ENCODE measurements at regions not wholly inside any gene's neighbourhood (a gene's known extent, or its start where the extent isn't known, plus 50 kb on each side); places are given as distances from the start of the nearest gene placed in this dataset.

DNA sequence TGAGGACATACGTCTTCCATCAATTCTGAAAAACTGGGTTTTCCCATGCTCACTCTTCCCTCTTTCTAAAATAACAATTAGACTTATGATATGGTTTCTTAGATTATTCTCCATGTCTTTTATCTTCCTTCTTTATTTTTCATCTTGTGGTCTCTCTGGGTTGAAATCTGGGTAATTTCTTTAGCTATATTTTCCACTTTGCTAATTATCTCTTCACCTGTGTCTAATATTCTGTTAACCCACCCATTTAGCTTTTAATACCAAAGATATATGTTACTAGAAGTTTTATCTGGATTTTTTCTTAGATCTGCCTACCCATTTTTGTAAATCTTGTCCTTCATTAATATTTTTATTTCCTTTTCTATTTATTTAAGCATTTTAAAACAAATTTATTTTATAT, 121.8 kb downstream of the TENT5A start:
- TF ChIP-seq, protein P1, sequence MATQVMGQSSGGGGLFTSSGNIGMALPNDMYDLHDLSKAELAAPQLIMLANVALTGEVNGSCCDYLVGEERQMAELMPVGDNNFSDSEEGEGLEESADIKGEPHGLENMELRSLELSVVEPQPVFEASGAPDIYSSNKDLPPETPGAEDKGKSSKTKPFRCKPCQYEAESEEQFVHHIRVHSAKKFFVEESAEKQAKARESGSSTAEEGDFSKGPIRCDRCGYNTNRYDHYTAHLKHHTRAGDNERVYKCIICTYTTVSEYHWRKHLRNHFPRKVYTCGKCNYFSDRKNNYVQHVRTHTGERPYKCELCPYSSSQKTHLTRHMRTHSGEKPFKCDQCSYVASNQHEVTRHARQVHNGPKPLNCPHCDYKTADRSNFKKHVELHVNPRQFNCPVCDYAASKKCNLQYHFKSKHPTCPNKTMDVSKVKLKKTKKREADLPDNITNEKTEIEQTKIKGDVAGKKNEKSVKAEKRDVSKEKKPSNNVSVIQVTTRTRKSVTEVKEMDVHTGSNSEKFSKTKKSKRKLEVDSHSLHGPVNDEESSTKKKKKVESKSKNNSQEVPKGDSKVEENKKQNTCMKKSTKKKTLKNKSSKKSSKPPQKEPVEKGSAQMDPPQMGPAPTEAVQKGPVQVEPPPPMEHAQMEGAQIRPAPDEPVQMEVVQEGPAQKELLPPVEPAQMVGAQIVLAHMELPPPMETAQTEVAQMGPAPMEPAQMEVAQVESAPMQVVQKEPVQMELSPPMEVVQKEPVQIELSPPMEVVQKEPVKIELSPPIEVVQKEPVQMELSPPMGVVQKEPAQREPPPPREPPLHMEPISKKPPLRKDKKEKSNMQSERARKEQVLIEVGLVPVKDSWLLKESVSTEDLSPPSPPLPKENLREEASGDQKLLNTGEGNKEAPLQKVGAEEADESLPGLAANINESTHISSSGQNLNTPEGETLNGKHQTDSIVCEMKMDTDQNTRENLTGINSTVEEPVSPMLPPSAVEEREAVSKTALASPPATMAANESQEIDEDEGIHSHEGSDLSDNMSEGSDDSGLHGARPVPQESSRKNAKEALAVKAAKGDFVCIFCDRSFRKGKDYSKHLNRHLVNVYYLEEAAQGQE (tag by site-specific recombination; IDR thresholded peaks at IDR 0.05) = no peak
- TF ChIP-seq ZNF561 (tag by site-specific recombination; IDR thresholded peaks at IDR 0.05; ENCODE audit: borderline replicate concordance) = no peak
- TF ChIP-seq, protein P2, sequence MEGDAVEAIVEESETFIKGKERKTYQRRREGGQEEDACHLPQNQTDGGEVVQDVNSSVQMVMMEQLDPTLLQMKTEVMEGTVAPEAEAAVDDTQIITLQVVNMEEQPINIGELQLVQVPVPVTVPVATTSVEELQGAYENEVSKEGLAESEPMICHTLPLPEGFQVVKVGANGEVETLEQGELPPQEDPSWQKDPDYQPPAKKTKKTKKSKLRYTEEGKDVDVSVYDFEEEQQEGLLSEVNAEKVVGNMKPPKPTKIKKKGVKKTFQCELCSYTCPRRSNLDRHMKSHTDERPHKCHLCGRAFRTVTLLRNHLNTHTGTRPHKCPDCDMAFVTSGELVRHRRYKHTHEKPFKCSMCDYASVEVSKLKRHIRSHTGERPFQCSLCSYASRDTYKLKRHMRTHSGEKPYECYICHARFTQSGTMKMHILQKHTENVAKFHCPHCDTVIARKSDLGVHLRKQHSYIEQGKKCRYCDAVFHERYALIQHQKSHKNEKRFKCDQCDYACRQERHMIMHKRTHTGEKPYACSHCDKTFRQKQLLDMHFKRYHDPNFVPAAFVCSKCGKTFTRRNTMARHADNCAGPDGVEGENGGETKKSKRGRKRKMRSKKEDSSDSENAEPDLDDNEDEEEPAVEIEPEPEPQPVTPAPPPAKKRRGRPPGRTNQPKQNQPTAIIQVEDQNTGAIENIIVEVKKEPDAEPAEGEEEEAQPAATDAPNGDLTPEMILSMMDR (tag by site-specific recombination; IDR thresholded peaks at IDR 0.05) = no peak
- no peak for TF ChIP-seq ZNF341 (tag by site-specific recombination; IDR thresholded peaks at IDR 0.05; ENCODE audit: low read depth)
- no peak for TF ChIP-seq ZBTB11 (tag by site-specific recombination; conservative IDR thresholded peaks at IDR 0.05; ENCODE audit: low read depth)
- TF ChIP-seq TRIM28 (IDR thresholded peaks at IDR 0.05; ENCODE audit: borderline replicate concordance, low read length) = no peak
- no peak for TF ChIP-seq SP2 (tag by site-specific recombination; IDR thresholded peaks at IDR 0.05)
- TF ChIP-seq, protein P3, sequence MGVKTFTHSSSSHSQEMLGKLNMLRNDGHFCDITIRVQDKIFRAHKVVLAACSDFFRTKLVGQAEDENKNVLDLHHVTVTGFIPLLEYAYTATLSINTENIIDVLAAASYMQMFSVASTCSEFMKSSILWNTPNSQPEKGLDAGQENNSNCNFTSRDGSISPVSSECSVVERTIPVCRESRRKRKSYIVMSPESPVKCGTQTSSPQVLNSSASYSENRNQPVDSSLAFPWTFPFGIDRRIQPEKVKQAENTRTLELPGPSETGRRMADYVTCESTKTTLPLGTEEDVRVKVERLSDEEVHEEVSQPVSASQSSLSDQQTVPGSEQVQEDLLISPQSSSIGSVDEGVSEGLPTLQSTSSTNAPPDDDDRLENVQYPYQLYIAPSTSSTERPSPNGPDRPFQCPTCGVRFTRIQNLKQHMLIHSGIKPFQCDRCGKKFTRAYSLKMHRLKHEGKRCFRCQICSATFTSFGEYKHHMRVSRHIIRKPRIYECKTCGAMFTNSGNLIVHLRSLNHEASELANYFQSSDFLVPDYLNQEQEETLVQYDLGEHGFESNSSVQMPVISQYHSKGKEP (tag by site-specific recombination; IDR thresholded peaks at IDR 0.05) = no peak
- TF ChIP-seq, protein P4, sequence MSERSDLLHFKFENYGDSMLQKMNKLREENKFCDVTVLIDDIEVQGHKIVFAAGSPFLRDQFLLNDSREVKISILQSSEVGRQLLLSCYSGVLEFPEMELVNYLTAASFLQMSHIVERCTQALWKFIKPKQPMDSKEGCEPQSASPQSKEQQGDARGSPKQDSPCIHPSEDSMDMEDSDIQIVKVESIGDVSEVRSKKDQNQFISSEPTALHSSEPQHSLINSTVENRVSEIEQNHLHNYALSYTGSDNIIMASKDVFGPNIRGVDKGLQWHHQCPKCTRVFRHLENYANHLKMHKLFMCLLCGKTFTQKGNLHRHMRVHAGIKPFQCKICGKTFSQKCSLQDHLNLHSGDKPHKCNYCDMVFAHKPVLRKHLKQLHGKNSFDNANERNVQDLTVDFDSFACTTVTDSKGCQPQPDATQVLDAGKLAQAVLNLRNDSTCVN (tag by site-specific recombination; optimal IDR thresholded peaks at IDR 0.05) = no peak
- TF ChIP-seq ZBTB20 (tag by site-specific recombination; IDR thresholded peaks at IDR 0.05) = no peak
- TF ChIP-seq, protein P5, sequence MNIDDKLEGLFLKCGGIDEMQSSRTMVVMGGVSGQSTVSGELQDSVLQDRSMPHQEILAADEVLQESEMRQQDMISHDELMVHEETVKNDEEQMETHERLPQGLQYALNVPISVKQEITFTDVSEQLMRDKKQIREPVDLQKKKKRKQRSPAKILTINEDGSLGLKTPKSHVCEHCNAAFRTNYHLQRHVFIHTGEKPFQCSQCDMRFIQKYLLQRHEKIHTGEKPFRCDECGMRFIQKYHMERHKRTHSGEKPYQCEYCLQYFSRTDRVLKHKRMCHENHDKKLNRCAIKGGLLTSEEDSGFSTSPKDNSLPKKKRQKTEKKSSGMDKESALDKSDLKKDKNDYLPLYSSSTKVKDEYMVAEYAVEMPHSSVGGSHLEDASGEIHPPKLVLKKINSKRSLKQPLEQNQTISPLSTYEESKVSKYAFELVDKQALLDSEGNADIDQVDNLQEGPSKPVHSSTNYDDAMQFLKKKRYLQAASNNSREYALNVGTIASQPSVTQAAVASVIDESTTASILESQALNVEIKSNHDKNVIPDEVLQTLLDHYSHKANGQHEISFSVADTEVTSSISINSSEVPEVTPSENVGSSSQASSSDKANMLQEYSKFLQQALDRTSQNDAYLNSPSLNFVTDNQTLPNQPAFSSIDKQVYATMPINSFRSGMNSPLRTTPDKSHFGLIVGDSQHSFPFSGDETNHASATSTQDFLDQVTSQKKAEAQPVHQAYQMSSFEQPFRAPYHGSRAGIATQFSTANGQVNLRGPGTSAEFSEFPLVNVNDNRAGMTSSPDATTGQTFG (tag by site-specific recombination; IDR thresholded peaks at IDR 0.05; ENCODE audit: borderline replicate concordance) = no peak
- TF ChIP-seq GLI4 (tag by site-specific recombination; IDR thresholded peaks at IDR 0.05) = no peak
- TF ChIP-seq ZNF558 (tag by site-specific recombination; IDR thresholded peaks at IDR 0.05) = no peak
- no peak for TF ChIP-seq ZFP3 (tag by site-specific recombination; IDR thresholded peaks at IDR 0.05; ENCODE audit: low read depth)
